ENCODE measurements at regions not wholly inside any gene's neighbourhood (a gene's known extent, or its start where the extent isn't known, plus 50 kb on each side); places are given as distances from the start of the nearest gene placed in this dataset.
"Not testable (repeated sequence)": the region's sequence is repeated elsewhere in the genome, so short reads cannot be mapped to it uniquely, and the experiment has no call there.

DNA sequence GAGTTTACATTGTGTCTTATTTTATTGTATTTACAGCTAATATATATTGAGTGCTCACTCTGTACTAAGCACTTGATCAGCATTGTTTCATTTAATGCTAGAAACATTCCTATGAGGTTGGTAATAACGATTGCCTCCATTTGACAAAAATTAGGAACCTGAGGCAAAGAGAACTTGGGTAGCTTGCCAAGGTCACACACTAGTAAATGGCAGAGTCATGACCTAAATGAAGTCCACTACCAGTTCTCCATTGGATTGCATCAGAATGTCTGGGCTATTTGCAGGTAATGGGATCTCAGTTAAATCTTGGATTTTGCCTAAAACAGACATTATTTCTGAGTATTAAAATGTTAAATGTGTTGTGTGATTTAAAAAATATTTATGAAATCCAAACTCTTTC lies 65.8 kb upstream of the CRIM1 start:
- Histone ChIP-seq H3K4me1 (ENCODE audit: insufficient read depth, low read length, poor library complexity, severe bottlenecking) (no peaks in the 10 kb centered on the region), H3K9ac (ENCODE audit: low read depth, low read length, poor library complexity, severe bottlenecking) (no peak overlapping the region), H3K79me2 (ENCODE audit: insufficient read depth, low read length) (no peaks in the 10 kb centered on the region), H3F3A (ENCODE audit: low read depth) (no peaks in the 10 kb centered on the region), H4K20me1 (ENCODE audit: insufficient read depth, low read length, poor library complexity, severe bottlenecking) (no peaks in the 10 kb centered on the region), H3K4me3 (ENCODE audit: low read length, poor library complexity, severe bottlenecking) (no peak overlapping the region), H3K36me3 (ENCODE audit: insufficient read depth, low read length) (no peaks in the 10 kb centered on the region), H3K9me3 (ENCODE audit: insufficient read depth, low read depth, low read length) (no peaks in the 10 kb centered on the region), H2AFZ (ENCODE audit: low read length) (no peak overlapping the region), H3K4me2 (ENCODE audit: low read depth, low read length, poor library complexity, severe bottlenecking) (no peak overlapping the region), H3K9me2 (replicated peaks; ENCODE audit: low read depth, low read length) (no peaks in the 10 kb centered on the region), H3K27me3 (ENCODE audit: insufficient read depth, low read length, poor library complexity, severe bottlenecking) (no peaks in the 10 kb centered on the region)
- TF ChIP-seq EZH2phosphoT487 (IDR thresholded peaks at IDR 0.05; ENCODE audit: borderline replicate concordance) = no peak
- no peak for TF ChIP-seq CTCF (conservative IDR thresholded peaks at IDR 0.05; ENCODE audit: low read length)

GRCh38 chr2:36287363-36288275 lies 68.0 kb upstream of the CRIM1 start:
- no peak overlapping the region for H3K9ac ChIP-seq (ENCODE audit: low read depth, low read length, poor library complexity, severe bottlenecking)
- H3K4me3 ChIP-seq (ENCODE audit: low read length, poor library complexity, severe bottlenecking) = no peak overlapping the region
- no peak overlapping the region for H2AFZ ChIP-seq (ENCODE audit: low read length)
- H3F3A ChIP-seq (ENCODE audit: low read depth) = no peaks in the 10 kb centered on the region
- no peak for TF ChIP-seq EZH2phosphoT487 (IDR thresholded peaks at IDR 0.05; ENCODE audit: borderline replicate concordance)
- TF ChIP-seq CTCF (conservative IDR thresholded peaks at IDR 0.05; ENCODE audit: low read length) = no peak
- H4K20me1 ChIP-seq (ENCODE audit: insufficient read depth, low read length, poor library complexity, severe bottlenecking) = no peaks in the 10 kb centered on the region
- no peaks in the 10 kb centered on the region for H3K9me3 ChIP-seq (ENCODE audit: insufficient read depth, low read depth, low read length)
- H3K79me2 ChIP-seq (ENCODE audit: insufficient read depth, low read length) = no peaks in the 10 kb centered on the region
- no peaks in the 10 kb centered on the region for H3K27me3 ChIP-seq (ENCODE audit: insufficient read depth, low read length, poor library complexity, severe bottlenecking)
- H3K4me2 ChIP-seq (ENCODE audit: low read depth, low read length, poor library complexity, severe bottlenecking) = no peak overlapping the region
- no peaks in the 10 kb centered on the region for H3K4me1 ChIP-seq (ENCODE audit: insufficient read depth, low read length, poor library complexity, severe bottlenecking)
- no peaks in the 10 kb centered on the region for H3K36me3 ChIP-seq (ENCODE audit: insufficient read depth, low read length)
- no peaks in the 10 kb centered on the region for H3K9me2 ChIP-seq (replicated peaks; ENCODE audit: low read depth, low read length)

DNA sequence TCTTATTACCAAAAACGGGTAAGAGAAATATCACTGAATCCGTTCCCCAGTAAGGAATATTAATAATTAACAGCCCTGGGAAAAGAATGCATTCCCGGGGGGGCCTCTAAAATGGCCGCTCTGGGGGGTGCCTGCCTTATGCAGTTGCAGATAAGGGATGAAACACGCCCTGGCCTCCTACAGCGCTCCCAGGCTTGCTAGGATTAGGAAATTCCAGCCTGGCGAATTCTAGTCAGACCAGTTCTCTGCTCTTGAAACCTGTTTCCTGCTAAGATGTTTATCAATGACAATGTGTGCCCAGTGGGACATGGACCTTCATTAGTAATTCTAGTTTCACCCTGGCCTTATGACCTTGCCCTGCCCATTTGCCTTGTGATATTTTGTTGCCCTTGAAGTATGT lies 76.1 kb upstream of the CRIM1 start:
- not testable (repeated sequence) for H3K79me2 ChIP-seq (ENCODE audit: insufficient read depth, low read length); H3F3A ChIP-seq (ENCODE audit: low read depth); H3K9ac ChIP-seq (ENCODE audit: low read depth, low read length, poor library complexity, severe bottlenecking); H3K4me3 ChIP-seq (ENCODE audit: low read length, poor library complexity, severe bottlenecking); H3K9me2 ChIP-seq (replicated peaks; ENCODE audit: low read depth, low read length); H3K9me3 ChIP-seq (ENCODE audit: insufficient read depth, low read depth, low read length); H3K36me3 ChIP-seq (ENCODE audit: insufficient read depth, low read length); H3K4me1 ChIP-seq (ENCODE audit: insufficient read depth, low read length, poor library complexity, severe bottlenecking); H3K27me3 ChIP-seq (ENCODE audit: insufficient read depth, low read length, poor library complexity, severe bottlenecking); H2AFZ ChIP-seq (ENCODE audit: low read length); H4K20me1 ChIP-seq (ENCODE audit: insufficient read depth, low read length, poor library complexity, severe bottlenecking); H3K4me2 ChIP-seq (ENCODE audit: low read depth, low read length, poor library complexity, severe bottlenecking)
